Prostate gland (tissue), 2 donors: ENCODE measurements at regions not wholly inside any gene's neighbourhood (a gene's known extent, or its start where the extent isn't known, plus 50 kb on each side); places are given as distances from the start of the nearest gene placed in this dataset.

Source experiments
- CTCF ChIP-seq, 4 experiments: fragments of 200-600 bp in 2 of 4; fragments of 450-650 bp in 2 of 4; sonication (generic) in 2 of 4; IDR thresholded peaks; 1 replicate in 3 of 4; 2 replicates in 1 of 4; pipeline ENCODE4 v1.5.1; 2016 to 2019; ENCODE audit warnings: antibody characterized with exemption in 4 of 4, mild to moderate bottlenecking in 2 of 4, moderate library complexity in 2 of 4
- POLR2A ChIP-seq: fragments of 450-650 bp; IDR thresholded peaks from one replicate; pipeline ENCODE4 v1.6.1; 2016; ENCODE audit warnings: antibody characterized with exemption, mild to moderate bottlenecking
- POLR2AphosphoS5 ChIP-seq: sonication (generic); formaldehyde crosslinking; IDR thresholded peaks from one replicate; pipeline ENCODE4 v1.6.1; 2017; ENCODE audit warnings: antibody characterized with exemption

- TF ChIP-seq POLR2AphosphoS5, result no peak
- TF ChIP-seq CTCF (IDR thresholded peaks at IDR 0.05), result no peak
- no peak for TF ChIP-seq POLR2A
Measured at GRCh38 chr7:8833355-8833754, 399.9 kb downstream of the NXPH1 start.
